PC-9 (cell line): ENCODE measurements at regions not wholly inside any gene's neighbourhood (a gene's known extent, or its start where the extent isn't known, plus 50 kb on each side); places are given as distances from the start of the nearest gene placed in this dataset.

Experiments
- CTCF ChIP-seq: fragments of 200-600 bp; sonication (generic); conservative IDR thresholded peaks from 2 replicates; pipeline ENCODE4 v1.6.1; 2017; ENCODE audit warnings: mixed run types, antibody characterized with exemption, mild to moderate bottlenecking, moderate library complexity
- EZH2 ChIP-seq: fragments of 200-600 bp; sonication (generic); IDR thresholded peaks from 2 replicates; pipeline ENCODE4 v1.8.0; 2017; ENCODE audit warnings: antibody characterized with exemption, low read depth

- TF ChIP-seq CTCF (no peak), EZH2 (no peak)
These were observed 478.1 kb upstream of the NR5A2 start for GRCh38 chr1:199549421-199549820.
